GM12878 (cell line): ENCODE measurements at regions not wholly inside any gene's neighbourhood (a gene's known extent, or its start where the extent isn't known, plus 50 kb on each side); places are given as distances from the start of the nearest gene placed in this dataset.

Experiments used
- JUND ChIP-seq: IDR thresholded peaks from 2 replicates; pipeline ENCODE4 v1.6.1; 2012; ENCODE audit warnings: low read depth, mild to moderate bottlenecking, low read length, improper control_type of control experiment, moderate library complexity
- TF ChIP-seq, protein P1 (sequence below): fragments of 450-650 bp; IDR thresholded peaks from 2 replicates; pipeline ENCODE4 v1.6.1; 2016; ENCODE audit warnings: mild to moderate bottlenecking

DNA sequence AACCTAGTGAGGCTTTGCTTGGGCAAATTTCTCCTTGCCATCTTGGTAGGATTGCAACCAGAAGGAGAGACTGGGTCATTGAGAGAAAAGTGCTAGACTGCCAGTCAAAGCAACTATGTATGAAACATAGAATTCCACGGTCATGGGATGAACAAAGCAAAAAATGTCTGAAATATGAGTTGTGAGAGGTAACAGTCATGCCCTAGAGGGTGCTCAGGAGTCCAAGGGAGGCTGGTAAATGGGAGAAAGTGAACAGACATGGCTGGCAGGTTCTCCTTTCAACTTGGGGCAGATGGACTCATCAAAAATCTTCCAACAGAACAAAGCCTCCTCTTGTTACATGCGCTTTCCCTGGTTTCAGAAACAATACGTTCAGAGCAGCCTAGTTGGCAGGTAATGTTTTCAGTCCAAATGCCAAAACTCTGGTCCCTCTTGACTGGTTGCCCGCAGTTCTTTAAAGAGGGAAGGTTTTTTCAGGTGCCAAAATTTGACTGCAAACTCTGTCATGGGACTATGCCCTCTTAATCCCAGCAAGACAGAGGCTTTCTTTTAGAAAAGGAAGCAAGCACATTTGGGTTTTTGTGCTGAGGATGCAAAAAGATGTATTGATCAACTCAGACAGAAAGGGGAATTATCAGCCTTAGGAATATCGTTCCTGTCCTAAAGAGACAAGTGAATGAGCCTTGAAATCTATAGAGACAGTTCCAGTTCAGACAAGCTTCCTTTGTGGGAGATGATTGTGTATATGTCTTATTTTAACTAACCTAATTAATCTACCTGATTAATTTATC is 68.5 kb upstream of the SASH1 start:
- TF ChIP-seq, protein P1, sequence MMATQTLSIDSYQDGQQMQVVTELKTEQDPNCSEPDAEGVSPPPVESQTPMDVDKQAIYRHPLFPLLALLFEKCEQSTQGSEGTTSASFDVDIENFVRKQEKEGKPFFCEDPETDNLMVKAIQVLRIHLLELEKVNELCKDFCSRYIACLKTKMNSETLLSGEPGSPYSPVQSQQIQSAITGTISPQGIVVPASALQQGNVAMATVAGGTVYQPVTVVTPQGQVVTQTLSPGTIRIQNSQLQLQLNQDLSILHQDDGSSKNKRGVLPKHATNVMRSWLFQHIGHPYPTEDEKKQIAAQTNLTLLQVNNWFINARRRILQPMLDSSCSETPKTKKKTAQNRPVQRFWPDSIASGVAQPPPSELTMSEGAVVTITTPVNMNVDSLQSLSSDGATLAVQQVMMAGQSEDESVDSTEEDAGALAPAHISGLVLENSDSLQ = no peak
- no peak for TF ChIP-seq JUND
